A204.1 (cell line): ENCODE measurements at regions not wholly inside any gene's neighbourhood (a gene's known extent, or its start where the extent isn't known, plus 50 kb on each side); places are given as distances from the start of the nearest gene placed in this dataset.

ENCODE experiments used
- FAIRE-seq: peaks from 2 replicates; lab custom pipeline; 2012; peaks lifted over from hg19 to GRCh38; lab: Jason Lieb, UNC

DNA sequence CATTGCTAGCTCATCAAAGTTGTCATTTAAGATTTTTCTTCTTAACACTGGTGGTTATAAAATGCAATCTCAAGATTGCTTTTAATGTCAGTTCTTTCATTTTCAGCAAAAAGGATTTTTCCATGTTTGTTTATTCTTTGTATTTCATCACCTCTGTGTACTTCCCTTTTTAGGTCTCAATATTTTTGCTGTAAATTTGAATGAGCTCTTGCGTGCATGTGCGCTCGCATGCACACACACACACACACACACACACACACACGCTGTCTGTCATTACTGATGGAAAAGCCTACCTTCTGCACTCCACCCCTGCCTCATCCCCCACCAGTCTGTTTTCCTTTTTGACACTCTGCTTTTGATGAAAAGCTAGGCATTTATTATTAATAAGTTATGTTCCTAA, 85.3 kb upstream of the FYN start:
- FAIRE-seq, result no peak

GRCh38 chr6:111959766-111960165, 86.5 kb upstream of the FYN start:
- no peak for FAIRE-seq

DNA sequence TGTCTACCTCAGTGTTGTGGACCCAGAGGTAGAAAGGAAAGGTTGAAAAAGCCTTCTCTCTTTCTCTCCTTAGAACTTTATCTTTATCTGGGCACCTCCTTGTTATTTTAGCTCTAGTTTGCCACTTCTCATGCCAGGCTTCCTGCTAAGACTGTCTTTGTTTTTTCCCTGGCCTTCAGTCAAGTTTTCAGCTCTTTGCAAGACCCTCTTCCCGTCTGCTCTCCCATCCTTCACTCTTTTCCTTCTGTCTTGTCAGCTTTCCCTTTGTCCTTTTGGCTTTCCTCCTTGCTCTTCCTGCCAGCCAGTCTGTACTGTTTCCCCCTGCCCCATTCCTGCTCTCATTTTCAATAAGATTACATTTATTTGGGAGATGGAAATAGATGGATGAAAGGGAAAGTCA, 86.8 kb upstream of the CCN6 start:
- no peak for FAIRE-seq

DNA sequence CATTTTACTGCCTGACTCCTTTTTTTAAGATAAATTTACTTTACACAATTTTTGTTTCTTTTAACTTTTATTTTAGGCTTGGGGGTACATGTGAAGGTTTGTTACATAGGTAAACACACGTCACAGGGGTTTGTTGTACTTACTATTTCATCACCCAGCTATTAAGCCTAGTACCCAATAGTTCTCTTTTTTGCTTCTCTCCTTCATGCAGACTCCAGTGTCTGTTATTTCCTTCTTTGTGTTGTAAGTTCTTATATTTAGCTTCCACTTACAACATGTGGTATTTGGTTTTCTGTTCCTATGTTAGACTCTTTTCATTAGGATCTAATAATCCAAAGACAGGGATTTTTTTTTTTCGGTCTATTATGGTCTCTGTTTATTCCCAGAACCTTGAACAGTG, 83.5 kb upstream of the CCN6 start:
- FAIRE-seq, result no peak

DNA sequence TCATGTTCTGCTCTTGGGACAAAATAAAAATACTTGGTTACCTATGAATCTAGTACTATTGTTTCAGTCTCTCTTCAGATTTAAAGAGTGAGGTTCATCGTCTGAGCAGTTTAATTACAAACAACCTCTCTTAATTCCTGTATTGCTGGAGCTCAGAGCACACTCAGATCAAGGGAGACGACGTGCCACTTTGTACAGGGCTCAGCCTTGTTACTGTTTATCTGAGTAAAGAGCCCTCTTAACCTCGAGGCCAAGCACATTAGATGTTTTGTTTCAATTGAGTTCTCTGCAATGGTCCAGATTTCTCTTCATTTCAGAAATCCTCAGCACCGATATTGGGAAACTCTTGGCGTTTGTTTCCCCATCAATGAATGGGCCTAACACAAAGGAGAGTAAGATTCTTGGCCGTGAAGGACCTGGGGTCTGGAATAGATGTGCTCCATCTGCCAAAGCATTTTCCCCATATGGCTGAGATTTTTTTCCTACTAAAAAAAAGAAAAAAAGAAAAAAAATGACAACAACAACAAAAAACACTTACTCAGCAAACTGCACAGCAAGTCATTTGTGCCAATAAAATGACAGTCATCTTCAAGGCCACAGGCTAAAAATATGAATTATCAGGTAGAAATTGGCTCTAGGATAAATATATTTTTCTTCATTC, 82.6 kb upstream of the CCN6 start:
- FAIRE-seq, result no peak

- FAIRE-seq, result no peak
Observed at GRCh38 chr6:111971866-111972532, 81.9 kb upstream of the CCN6 start.

GRCh38 chr6:111972745-111973117, 81.2 kb upstream of the CCN6 start:
- no peak for FAIRE-seq

DNA sequence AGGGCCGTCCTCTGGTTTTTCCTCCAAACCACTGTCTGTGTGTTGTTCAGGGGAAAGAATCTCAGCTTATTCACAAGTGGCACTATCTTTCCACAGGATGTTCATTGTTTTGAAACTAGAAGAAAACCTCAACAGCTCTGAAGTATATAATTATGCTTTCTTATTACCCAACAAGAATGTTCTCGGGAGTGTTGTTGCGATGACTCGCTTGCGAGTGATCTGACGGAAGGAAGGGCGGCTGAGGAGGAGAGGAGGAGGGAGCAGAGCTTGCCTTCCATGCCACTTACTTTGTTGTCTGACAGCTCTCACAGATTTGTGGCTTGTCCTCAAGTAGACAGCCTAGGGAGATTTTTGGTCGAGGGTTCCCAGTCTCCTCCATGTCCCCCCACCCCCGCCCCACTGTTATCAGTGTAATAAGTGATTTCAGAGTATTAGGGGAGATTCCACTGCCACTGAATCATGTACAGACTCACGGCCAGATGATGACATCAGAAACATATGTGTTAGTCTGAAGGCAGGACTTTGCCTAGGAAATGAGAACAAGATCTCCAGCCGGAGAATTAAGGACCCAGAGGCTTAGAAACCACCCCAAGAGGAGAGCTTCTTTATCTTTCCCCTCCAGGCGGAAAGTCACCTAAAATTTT, 80.7 kb upstream of the CCN6 start:
- FAIRE-seq, result no peak

DNA sequence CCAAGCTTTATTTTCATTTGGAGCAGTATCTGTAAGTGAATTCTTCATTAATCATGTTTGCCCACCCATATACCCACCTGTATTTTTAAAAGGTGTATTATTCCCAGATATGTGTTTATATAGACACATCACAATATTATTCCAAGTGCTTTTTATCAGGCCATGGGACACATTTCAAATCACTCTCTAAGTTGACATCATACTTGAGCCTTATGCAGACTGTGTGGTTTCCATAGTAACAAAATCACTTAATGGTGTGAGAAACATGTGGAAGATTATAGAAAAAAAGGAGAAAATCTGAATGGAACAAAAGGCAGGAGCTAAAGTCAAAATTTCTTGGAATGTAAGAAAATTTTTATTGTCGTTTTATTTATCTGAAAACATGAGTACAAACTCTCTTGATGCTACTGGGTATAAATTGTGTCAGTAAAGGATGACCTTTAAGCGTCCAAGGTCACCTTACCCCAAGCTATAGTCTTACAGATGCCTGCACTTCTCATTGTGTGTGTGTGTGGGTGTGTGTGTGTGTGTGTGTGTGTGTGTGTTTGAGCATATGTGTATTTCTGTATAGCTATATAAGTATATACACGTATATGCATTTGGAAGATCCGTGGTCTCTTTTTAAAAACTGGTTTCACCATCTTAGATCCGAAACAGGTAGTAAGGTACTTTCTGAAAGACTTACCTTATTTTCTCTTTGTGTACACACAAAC, 79.8 kb upstream of the CCN6 start:
- FAIRE-seq, result no peak

DNA sequence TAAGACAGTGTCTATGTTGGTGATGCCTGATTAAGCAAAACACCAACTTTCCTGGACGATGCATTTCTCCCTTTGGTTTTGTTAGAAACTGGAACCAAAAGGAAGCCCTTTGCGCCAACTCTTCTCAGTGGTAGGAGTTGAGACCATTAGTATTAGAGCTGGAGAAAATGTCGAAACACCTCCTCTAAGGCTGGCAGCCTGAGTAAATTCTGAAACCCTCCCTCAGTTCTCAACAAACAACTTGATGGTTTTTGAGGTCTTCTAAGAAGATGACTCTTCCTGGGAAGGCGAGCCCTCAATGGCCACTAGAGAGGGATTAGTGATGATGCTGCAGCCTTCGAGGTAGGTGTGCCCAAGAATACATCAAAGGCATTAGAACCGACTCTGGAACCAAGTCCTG, 78.4 kb upstream of the CCN6 start:
- FAIRE-seq, result no peak

- no peak for FAIRE-seq
Observed at GRCh38 chr6:111976139-111976538, 77.8 kb upstream of the CCN6 start.

- FAIRE-seq, result no peak
Observed at GRCh38 chr6:111978532-111979149, 75.3 kb upstream of the CCN6 start.

- FAIRE-seq, result no peak
Observed at GRCh38 chr6:111979633-111980032, 74.3 kb upstream of the CCN6 start.

DNA sequence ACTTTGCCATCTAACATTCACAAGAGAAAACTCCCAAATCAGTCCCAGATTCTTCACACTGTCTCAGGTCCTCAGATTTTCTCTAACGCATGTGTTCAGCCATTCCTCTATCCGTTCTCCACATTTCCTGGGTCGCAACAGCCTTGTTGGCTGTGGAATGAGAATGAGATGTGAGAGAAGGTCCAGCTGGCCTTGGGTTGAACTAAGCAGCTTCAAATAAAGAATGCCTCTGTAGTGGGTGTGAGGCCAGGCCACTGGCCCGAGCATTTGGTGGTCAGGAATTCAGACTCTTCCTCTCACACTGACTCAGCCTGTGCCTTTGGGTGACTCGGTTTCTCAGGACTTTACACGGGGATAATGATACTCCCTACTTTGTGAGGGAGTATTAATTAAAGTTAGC, 73.8 kb upstream of the CCN6 start:
- no peak for FAIRE-seq

- no peak for FAIRE-seq
Observed at GRCh38 chr6:111980971-111981840, 72.7 kb upstream of the CCN6 start.

- no peak for FAIRE-seq
Observed at GRCh38 chr6:111982681-111983080, 71.2 kb upstream of the CCN6 start.

GRCh38 chr6:111983193-111983592, 70.7 kb upstream of the CCN6 start:
- no peak for FAIRE-seq

DNA sequence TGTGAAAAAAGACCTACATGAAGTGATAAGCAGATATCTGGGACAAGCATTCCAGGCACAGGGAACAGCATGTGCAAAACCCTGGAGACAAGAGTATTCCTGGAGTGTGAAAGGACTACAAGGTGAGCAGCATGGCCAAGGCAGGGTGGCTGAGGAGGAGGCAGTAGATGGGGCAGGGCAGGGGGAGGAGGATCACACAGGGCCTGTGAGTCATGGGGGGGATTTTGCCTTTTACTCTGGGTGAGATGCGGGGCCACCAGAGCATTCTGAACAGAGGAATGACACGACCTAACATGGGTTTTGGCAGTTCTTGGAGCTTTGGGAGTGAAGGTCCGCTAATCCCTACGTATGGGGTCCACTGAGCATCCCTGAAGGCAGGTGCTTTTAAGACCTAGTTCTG, 69.8 kb upstream of the CCN6 start:
- FAIRE-seq, result no peak

DNA sequence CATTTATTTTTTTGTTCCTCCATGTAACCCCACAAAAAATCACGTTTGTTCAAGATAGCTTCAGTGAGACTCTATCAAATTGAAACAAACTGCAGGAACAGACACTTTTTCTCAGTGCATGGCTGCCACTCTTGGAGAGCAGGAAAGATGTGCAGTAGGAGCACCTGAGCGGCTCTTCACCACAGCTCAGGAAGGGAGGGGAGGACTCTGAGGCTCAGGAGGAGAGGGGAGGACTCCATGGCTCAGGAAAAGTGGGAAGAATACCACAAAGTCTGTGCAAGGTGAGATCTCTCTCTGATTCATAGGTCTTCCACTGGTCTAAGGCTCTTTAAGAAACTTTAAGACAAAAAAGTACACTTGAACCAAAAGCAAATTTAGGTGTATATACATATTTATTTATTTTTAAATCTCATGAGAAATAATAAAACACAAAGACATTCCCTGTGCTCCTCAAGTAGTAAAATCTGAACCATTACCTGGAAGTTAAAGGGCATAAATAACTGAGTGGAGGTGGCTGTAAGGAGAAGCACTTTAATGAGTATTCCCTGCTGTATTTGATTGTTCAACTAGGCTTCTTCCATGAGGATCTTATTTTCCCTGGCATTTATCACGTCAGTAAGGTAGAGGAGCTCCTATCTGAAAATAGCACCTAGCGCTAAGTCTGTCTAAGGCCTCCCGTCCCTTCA, 69.2 kb upstream of the CCN6 start:
- FAIRE-seq, result no peak

- FAIRE-seq, result no peak
Observed at GRCh38 chr6:111985202-111985731, 68.6 kb upstream of the CCN6 start.

GRCh38 chr6:111986651-111987050, 67.3 kb upstream of the CCN6 start:
- no peak for FAIRE-seq
